ENCODE measurements at regions not wholly inside any gene's neighbourhood (a gene's known extent, or its start where the extent isn't known, plus 50 kb on each side); places are given as distances from the start of the nearest gene placed in this dataset.

DNA sequence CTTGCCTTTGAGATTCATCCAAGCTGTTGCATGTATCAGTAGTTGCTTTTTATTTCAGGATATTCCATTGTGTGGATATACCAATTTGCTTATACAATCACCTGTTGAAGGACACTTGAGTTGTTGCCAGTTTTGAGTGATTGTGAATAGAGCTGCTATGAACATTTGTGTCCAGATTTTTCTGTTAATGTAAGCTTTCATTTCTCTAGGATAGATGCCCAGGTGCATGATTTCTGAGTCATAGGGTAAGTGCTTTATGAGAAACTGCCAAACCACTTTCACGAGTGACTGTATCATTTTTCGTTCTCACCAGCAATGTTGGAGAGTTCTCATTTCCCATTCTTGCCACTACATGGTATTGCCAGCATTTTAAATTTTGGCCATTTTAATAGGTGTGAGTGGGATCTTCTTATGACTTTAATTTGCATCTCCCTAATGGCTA is 434.6 kb upstream of the RGS6 start (continued):
- TF ChIP-seq, protein P1, sequence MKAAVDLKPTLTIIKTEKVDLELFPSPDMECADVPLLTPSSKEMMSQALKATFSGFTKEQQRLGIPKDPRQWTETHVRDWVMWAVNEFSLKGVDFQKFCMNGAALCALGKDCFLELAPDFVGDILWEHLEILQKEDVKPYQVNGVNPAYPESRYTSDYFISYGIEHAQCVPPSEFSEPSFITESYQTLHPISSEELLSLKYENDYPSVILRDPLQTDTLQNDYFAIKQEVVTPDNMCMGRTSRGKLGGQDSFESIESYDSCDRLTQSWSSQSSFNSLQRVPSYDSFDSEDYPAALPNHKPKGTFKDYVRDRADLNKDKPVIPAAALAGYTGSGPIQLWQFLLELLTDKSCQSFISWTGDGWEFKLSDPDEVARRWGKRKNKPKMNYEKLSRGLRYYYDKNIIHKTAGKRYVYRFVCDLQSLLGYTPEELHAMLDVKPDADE (IDR thresholded peaks at IDR 0.05) = no peak
- TF ChIP-seq POLR2AphosphoS5 (IDR thresholded peaks at IDR 0.05; ENCODE audit: low read depth) = no peak
- no peak for TF ChIP-seq NANOG (IDR thresholded peaks at IDR 0.05; ENCODE audit: borderline replicate concordance)
- no peak for TF ChIP-seq CREB1 (CRISPR knock-in tag; IDR thresholded peaks at IDR 0.05; ENCODE audit: low read depth)
- TF ChIP-seq, protein P2, sequence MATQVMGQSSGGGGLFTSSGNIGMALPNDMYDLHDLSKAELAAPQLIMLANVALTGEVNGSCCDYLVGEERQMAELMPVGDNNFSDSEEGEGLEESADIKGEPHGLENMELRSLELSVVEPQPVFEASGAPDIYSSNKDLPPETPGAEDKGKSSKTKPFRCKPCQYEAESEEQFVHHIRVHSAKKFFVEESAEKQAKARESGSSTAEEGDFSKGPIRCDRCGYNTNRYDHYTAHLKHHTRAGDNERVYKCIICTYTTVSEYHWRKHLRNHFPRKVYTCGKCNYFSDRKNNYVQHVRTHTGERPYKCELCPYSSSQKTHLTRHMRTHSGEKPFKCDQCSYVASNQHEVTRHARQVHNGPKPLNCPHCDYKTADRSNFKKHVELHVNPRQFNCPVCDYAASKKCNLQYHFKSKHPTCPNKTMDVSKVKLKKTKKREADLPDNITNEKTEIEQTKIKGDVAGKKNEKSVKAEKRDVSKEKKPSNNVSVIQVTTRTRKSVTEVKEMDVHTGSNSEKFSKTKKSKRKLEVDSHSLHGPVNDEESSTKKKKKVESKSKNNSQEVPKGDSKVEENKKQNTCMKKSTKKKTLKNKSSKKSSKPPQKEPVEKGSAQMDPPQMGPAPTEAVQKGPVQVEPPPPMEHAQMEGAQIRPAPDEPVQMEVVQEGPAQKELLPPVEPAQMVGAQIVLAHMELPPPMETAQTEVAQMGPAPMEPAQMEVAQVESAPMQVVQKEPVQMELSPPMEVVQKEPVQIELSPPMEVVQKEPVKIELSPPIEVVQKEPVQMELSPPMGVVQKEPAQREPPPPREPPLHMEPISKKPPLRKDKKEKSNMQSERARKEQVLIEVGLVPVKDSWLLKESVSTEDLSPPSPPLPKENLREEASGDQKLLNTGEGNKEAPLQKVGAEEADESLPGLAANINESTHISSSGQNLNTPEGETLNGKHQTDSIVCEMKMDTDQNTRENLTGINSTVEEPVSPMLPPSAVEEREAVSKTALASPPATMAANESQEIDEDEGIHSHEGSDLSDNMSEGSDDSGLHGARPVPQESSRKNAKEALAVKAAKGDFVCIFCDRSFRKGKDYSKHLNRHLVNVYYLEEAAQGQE (IDR thresholded peaks at IDR 0.05; ENCODE audit: unreplicated experiment) = no peak

DNA sequence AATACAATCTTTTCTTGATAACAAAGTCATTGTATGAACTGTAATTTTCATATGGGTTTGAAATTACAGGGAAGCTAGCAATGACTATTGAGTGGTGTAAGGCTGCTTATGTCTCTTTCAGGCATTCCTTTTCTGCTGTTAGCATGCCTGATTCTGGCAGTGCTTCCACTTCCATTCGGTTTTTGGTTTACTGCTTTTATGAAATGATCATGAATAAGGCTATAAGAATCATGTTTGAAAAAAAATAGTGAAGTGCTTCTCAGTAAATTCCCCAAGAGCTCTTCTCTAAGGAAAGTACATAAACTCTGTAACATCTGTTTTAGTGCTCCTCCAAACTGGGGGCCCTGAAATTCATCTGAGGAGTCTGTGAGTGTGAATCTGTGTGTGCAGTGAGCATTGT is 434.0 kb upstream of the RGS6 start:
- Histone ChIP-seq H3K79me2 (replicated peaks; ENCODE audit: insufficient read depth) (peaks cover 69% of the 10 kb centered on the region), H3K27ac (ENCODE audit: low read depth) (no peak overlapping the region), H3F3A (replicated peaks; ENCODE audit: low read depth) (no peaks in the 10 kb centered on the region), H3K4me3 (no peak overlapping the region), H3K9me2 (ENCODE audit: insufficient read depth) (no peaks in the 10 kb centered on the region), H2AFZ (no peak overlapping the region), H3K27me3 (ENCODE audit: insufficient read depth) (no peaks in the 10 kb centered on the region), H3K4me1 (ENCODE audit: insufficient read depth) (peaks cover 4% of the 10 kb centered on the region), H4K20me1 (replicated peaks; ENCODE audit: insufficient read depth) (no peaks in the 10 kb centered on the region), H3K4me2 (no peak overlapping the region), H3K36me3 (ENCODE audit: insufficient read depth) (no peaks in the 10 kb centered on the region)
- DNase-seq (ENCODE audit: low spot score) (no peak), ATAC-seq (no peak)
- no peaks in the 10 kb centered on the region for H3K9me3 Mint-ChIP-seq
- peak overlapping the region; percentile 82; the same call in 1 of the 2 replicates for H3K27ac Mint-ChIP-seq
- H3K4me3 Mint-ChIP-seq = no peak overlapping the region
- H3K27me3 Mint-ChIP-seq (ENCODE audit: insufficient read depth, low read depth, poor library complexity) = peaks cover 5% of the 10 kb centered on the region
- H3K4me1 Mint-ChIP-seq = peaks cover 13% of the 10 kb centered on the region
- H3K36me3 Mint-ChIP-seq (ENCODE audit: low read depth) = 0 out of 3 replicates have a peak, but pooled peaks cover 5% of the 10 kb centered on the region
- TF ChIP-seq EZH2 (IDR thresholded peaks at IDR 0.05; ENCODE audit: low read depth, unreplicated experiment) (no peak), NANOG (IDR thresholded peaks at IDR 0.05; ENCODE audit: borderline replicate concordance) (no peak), ZNF114 (CRISPR knock-in tag; IDR thresholded peaks at IDR 0.05) (no peak), ZNF331 (CRISPR knock-in tag; IDR thresholded peaks at IDR 0.05; ENCODE audit: low read depth) (no peak), EZH2phosphoT487 (IDR thresholded peaks at IDR 0.05; ENCODE audit: unreplicated experiment) (no peak), POLR2AphosphoS5 (IDR thresholded peaks at IDR 0.05; ENCODE audit: low read depth) (no peak), CREB1 (CRISPR knock-in tag; IDR thresholded peaks at IDR 0.05; ENCODE audit: low read depth) (no peak)
- TF ChIP-seq, protein P2 (IDR thresholded peaks at IDR 0.05; ENCODE audit: unreplicated experiment) = no peak
- TF ChIP-seq, protein P1 (IDR thresholded peaks at IDR 0.05) = no peak
- TF ChIP-seq, protein P3, sequence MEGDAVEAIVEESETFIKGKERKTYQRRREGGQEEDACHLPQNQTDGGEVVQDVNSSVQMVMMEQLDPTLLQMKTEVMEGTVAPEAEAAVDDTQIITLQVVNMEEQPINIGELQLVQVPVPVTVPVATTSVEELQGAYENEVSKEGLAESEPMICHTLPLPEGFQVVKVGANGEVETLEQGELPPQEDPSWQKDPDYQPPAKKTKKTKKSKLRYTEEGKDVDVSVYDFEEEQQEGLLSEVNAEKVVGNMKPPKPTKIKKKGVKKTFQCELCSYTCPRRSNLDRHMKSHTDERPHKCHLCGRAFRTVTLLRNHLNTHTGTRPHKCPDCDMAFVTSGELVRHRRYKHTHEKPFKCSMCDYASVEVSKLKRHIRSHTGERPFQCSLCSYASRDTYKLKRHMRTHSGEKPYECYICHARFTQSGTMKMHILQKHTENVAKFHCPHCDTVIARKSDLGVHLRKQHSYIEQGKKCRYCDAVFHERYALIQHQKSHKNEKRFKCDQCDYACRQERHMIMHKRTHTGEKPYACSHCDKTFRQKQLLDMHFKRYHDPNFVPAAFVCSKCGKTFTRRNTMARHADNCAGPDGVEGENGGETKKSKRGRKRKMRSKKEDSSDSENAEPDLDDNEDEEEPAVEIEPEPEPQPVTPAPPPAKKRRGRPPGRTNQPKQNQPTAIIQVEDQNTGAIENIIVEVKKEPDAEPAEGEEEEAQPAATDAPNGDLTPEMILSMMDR (conservative IDR thresholded peaks at IDR 0.05; ENCODE audit: low read depth in 2 of 2) = no peak

Measured in GM23338 (cell line).